HEK293 (cell line): ENCODE measurements at regions not wholly inside any gene's neighbourhood (a gene's known extent, or its start where the extent isn't known, plus 50 kb on each side); places are given as distances from the start of the nearest gene placed in this dataset.

ENCODE experiments used
- CTCF ChIA-PET: fragments of 350-600 bp; formaldehyde crosslinking; extraction: SDS; loops from one replicate; lab custom pipeline; 2021; ENCODE audit warnings: antibody characterized with exemption; lab: Yijun Ruan, JAX
- POLR2A ChIA-PET: fragments of 300-600 bp; formaldehyde crosslinking; extraction: SDS; loops from one replicate; lab custom pipeline; 2020; ENCODE audit warnings: antibody characterized with exemption, inconsistent platforms; lab: Yijun Ruan, JAX
- H3K27ac ChIP-seq: fragments of 200-500 bp; sonication (Bioruptor generic); 2 replicates; pipeline ENCODE4 v1.5.1; 2014; ENCODE audit warnings: low read depth, low read length, control low read depth, inconsistent platforms; ENCODE audit errors: extremely low read depth
- H3K36me3 ChIP-seq, 2 experiments: fragments of 200-500 bp in 1 of 2; sonication (Bioruptor generic) in 1 of 2; 1 replicate in 1 of 2; 2 replicates in 1 of 2; pipeline ENCODE4 v1.5.1; 2014 to 2017; ENCODE audit warnings: inconsistent platforms in 2 of 2, low read length in 2 of 2; ENCODE audit not compliant: control insufficient read depth in 2 of 2, insufficient read depth in 1 of 2
- H3K4me1 ChIP-seq: fragments of 200-500 bp; sonication (Bioruptor generic); 2 replicates; pipeline ENCODE4 v1.5.1; 2014; ENCODE audit warnings: mild to moderate bottlenecking, low read length, inconsistent platforms; ENCODE audit not compliant: control insufficient read depth, insufficient read depth
- H3K4me3 ChIP-seq: 2 replicates; pipeline ENCODE4 v1.5.1; 2011; ENCODE audit warnings: low read depth, mild to moderate bottlenecking, control low read depth, low read length, moderate library complexity
- H3K9me3 ChIP-seq: fragments of 200-500 bp; sonication (Bioruptor generic); 2 replicates; pipeline ENCODE4 v1.5.1; 2014; ENCODE audit warnings: low read depth, low read length, inconsistent platforms; ENCODE audit not compliant: control insufficient read depth, insufficient read depth
- FEZF1 ChIP-seq: fragments of 450-650 bp; formaldehyde crosslinking; IDR thresholded peaks from 2 replicates; pipeline ENCODE4 v1.5.1; 2016; ENCODE audit warnings: missing biosample characterization, missing genetic modification characterization
- HOXC10 ChIP-seq: sonication (generic); formaldehyde crosslinking; IDR thresholded peaks from 2 replicates; pipeline ENCODE4 v1.8.1; 2023; ENCODE audit warnings: mild to moderate bottlenecking, missing genetic modification reagents
- PRDM1 ChIP-seq: fragments of 450-650 bp; formaldehyde crosslinking; IDR thresholded peaks from 2 replicates; pipeline ENCODE4; 2016; ENCODE audit warnings: missing biosample characterization, missing genetic modification characterization
- RBAK ChIP-seq: fragments of 450-650 bp; formaldehyde crosslinking; IDR thresholded peaks from 2 replicates; pipeline ENCODE4 v1.5.1; 2016; ENCODE audit warnings: missing biosample characterization, missing genetic modification characterization
- SETDB1 ChIP-seq: IDR thresholded peaks from one replicate; pipeline ENCODE4 v1.6.1; 2017; ENCODE audit warnings: mild to moderate bottlenecking, low read length, moderate library complexity, mixed read lengths; ENCODE audit not compliant: insufficient read length
- WT1 ChIP-seq: fragments of 450-650 bp; formaldehyde crosslinking; IDR thresholded peaks from 2 replicates; pipeline ENCODE4 v1.5.1; 2016; ENCODE audit warnings: missing biosample characterization, missing genetic modification characterization
- ZFP37 ChIP-seq: fragments of 450-650 bp; formaldehyde crosslinking; IDR thresholded peaks from 2 replicates; pipeline ENCODE4 v1.5.1; 2016; ENCODE audit warnings: missing biosample characterization, missing genetic modification characterization
- ZNF138 ChIP-seq: fragments of 450-650 bp; formaldehyde crosslinking; IDR thresholded peaks from 2 replicates; pipeline ENCODE4 v1.5.1; 2016; ENCODE audit warnings: missing biosample characterization, missing genetic modification characterization, borderline replicate concordance
- ZNF140 ChIP-seq: fragments of 450-650 bp; formaldehyde crosslinking; IDR thresholded peaks from 2 replicates; pipeline ENCODE4 v1.5.1; 2016; ENCODE audit warnings: missing biosample characterization, missing genetic modification characterization
- ZNF155 ChIP-seq: fragments of 450-650 bp; formaldehyde crosslinking; IDR thresholded peaks from 2 replicates; pipeline ENCODE4 v1.5.1; 2016; ENCODE audit warnings: missing biosample characterization, missing genetic modification characterization
- ZNF184 ChIP-seq: fragments of 450-650 bp; IDR thresholded peaks from 2 replicates; pipeline ENCODE4 v1.5.1; 2018; ENCODE audit warnings: missing biosample characterization, mild to moderate bottlenecking, missing genetic modification characterization
- ZNF394 ChIP-seq: fragments of 450-650 bp; formaldehyde crosslinking; IDR thresholded peaks from 2 replicates; pipeline ENCODE4 v1.5.1; 2016; ENCODE audit warnings: missing biosample characterization, missing genetic modification characterization, mild to moderate bottlenecking, moderate library complexity, borderline replicate concordance
- ZNF501 ChIP-seq: fragments of 450-650 bp; formaldehyde crosslinking; IDR thresholded peaks from 2 replicates; pipeline ENCODE4 v1.5.1; 2016; ENCODE audit warnings: missing biosample characterization, missing genetic modification characterization
- ZNF585B ChIP-seq: fragments of 450-650 bp; formaldehyde crosslinking; IDR thresholded peaks from 2 replicates; pipeline ENCODE4 v1.5.1; 2016; ENCODE audit warnings: missing biosample characterization, missing genetic modification characterization
- ZNF768 ChIP-seq: fragments of 450-650 bp; formaldehyde crosslinking; IDR thresholded peaks from 2 replicates; pipeline ENCODE4 v1.5.1; 2018; ENCODE audit warnings: missing biosample characterization, mild to moderate bottlenecking, missing genetic modification characterization
- ZNF843 ChIP-seq: fragments of 450-650 bp; formaldehyde crosslinking; IDR thresholded peaks from 2 replicates; pipeline ENCODE4 v1.5.1; 2016; ENCODE audit warnings: missing biosample characterization, missing genetic modification characterization
- TF ChIP-seq, protein P1 (sequence below): fragments of 450-650 bp; formaldehyde crosslinking; conservative IDR thresholded peaks from 2 replicates; pipeline ENCODE4 v1.5.1; 2016; ENCODE audit warnings: low read depth, missing biosample characterization, missing genetic modification characterization
- TF ChIP-seq, protein P2 (sequence below): fragments of 450-650 bp; formaldehyde crosslinking; IDR thresholded peaks from 2 replicates; pipeline ENCODE4 v1.5.1; 2016; ENCODE audit warnings: missing biosample characterization, missing genetic modification characterization
- TF ChIP-seq, protein P3 (sequence below): fragments of 450-650 bp; formaldehyde crosslinking; IDR thresholded peaks from 2 replicates; pipeline ENCODE4 v1.5.1; 2016; ENCODE audit warnings: missing biosample characterization, missing genetic modification characterization
- TF ChIP-seq, protein P4 (sequence below): fragments of 450-650 bp; formaldehyde crosslinking; IDR thresholded peaks from 2 replicates; pipeline ENCODE4 v1.5.1; 2016; ENCODE audit warnings: missing biosample characterization, missing genetic modification characterization
- TF ChIP-seq, protein P5 (sequence below): fragments of 450-650 bp; formaldehyde crosslinking; IDR thresholded peaks from 2 replicates; pipeline ENCODE4 v1.5.1; 2016; ENCODE audit warnings: missing biosample characterization, missing genetic modification characterization, low read depth
- TF ChIP-seq, protein P6 (sequence below): fragments of 450-650 bp; formaldehyde crosslinking; IDR thresholded peaks from 2 replicates; pipeline ENCODE4 v1.5.1; 2016; ENCODE audit warnings: missing biosample characterization, missing genetic modification characterization

DNA sequence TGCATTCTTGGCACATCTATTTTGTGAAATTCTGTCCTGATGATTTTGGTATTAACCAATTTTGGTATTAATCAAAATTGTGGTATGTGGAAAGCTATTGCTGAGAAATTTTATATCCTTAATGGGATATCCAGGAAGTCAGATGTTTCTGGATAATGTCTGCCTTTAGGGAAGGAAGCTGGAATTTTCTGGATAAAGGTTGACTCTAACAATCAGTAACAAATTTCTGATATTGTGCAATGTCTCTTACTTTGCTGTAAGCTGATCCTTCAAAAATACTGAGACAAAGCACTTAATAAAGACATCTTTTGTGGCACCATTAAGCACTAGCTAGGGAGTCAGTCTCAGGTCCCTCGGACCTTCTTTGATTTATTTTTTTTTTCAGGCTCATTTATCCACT is 100.8 kb upstream of the UGP2 start:
- no peak overlapping the region for H3K27ac ChIP-seq
- no peaks in the 10 kb centered on the region for H3K9me3 ChIP-seq
- ChIA-PET POLR2A (no interaction called here), CTCF (interaction anchor here (0.9 to 1.0 kb wide), 2 partner anchors 120 to 140 kb away, joined by 3 to 4 read pairs; no protein-coding TSS in a partner anchor)
- H3K4me1 ChIP-seq, result peaks cover 20% of the 10 kb centered on the region
- TF ChIP-seq ZNF768 (tag by site-specific recombination), result no peak
- TF ChIP-seq ZNF140 (tag by site-specific recombination), result no peak
- no peak for TF ChIP-seq SETDB1
- no peak for TF ChIP-seq ZNF394 (tag by site-specific recombination)
- TF ChIP-seq, protein P1, sequence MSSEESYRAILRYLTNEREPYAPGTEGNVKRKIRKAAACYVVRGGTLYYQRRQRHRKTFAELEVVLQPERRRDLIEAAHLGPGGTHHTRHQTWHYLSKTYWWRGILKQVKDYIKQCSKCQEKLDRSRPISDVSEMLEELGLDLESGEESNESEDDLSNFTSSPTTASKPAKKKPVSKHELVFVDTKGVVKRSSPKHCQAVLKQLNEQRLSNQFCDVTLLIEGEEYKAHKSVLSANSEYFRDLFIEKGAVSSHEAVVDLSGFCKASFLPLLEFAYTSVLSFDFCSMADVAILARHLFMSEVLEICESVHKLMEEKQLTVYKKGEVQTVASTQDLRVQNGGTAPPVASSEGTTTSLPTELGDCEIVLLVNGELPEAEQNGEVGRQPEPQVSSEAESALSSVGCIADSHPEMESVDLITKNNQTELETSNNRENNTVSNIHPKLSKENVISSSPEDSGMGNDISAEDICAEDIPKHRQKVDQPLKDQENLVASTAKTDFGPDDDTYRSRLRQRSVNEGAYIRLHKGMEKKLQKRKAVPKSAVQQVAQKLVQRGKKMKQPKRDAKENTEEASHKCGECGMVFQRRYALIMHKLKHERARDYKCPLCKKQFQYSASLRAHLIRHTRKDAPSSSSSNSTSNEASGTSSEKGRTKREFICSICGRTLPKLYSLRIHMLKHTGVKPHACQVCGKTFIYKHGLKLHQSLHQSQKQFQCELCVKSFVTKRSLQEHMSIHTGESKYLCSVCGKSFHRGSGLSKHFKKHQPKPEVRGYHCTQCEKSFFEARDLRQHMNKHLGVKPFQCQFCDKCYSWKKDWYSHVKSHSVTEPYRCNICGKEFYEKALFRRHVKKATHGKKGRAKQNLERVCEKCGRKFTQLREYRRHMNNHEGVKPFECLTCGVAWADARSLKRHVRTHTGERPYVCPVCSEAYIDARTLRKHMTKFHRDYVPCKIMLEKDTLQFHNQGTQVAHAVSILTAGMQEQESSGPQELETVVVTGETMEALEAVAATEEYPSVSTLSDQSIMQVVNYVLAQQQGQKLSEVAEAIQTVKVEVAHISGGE (tag by site-specific recombination), result no peak
- TF ChIP-seq ZNF184 (tag by site-specific recombination), result no peak
- TF ChIP-seq HOXC10, result no peak
- TF ChIP-seq ZNF501 (tag by site-specific recombination), result no peak
- TF ChIP-seq ZFP37 (tag by site-specific recombination), result no peak
- TF ChIP-seq RBAK, result no peak
- TF ChIP-seq FEZF1, result no peak
- TF ChIP-seq ZNF138, result no peak
- TF ChIP-seq ZNF155 (tag by site-specific recombination), result no peak
- TF ChIP-seq, protein P2, sequence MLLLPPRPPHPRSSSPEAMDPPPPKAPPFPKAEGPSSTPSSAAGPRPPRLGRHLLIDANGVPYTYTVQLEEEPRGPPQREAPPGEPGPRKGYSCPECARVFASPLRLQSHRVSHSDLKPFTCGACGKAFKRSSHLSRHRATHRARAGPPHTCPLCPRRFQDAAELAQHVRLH (tag by site-specific recombination), result no peak
- TF ChIP-seq, protein P3, sequence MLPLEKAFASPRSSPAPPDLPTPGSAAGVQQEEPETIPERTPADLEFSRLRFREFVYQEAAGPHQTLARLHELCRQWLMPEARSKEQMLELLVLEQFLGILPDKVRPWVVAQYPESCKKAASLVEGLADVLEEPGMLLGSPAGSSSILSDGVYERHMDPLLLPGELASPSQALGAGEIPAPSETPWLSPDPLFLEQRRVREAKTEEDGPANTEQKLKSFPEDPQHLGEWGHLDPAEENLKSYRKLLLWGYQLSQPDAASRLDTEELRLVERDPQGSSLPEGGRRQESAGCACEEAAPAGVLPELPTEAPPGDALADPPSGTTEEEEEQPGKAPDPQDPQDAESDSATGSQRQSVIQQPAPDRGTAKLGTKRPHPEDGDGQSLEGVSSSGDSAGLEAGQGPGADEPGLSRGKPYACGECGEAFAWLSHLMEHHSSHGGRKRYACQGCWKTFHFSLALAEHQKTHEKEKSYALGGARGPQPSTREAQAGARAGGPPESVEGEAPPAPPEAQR, result no peak
- H3K4me3 ChIP-seq, result no peak overlapping the region
- no peaks in the 10 kb centered on the region for H3K36me3 ChIP-seq

DNA sequence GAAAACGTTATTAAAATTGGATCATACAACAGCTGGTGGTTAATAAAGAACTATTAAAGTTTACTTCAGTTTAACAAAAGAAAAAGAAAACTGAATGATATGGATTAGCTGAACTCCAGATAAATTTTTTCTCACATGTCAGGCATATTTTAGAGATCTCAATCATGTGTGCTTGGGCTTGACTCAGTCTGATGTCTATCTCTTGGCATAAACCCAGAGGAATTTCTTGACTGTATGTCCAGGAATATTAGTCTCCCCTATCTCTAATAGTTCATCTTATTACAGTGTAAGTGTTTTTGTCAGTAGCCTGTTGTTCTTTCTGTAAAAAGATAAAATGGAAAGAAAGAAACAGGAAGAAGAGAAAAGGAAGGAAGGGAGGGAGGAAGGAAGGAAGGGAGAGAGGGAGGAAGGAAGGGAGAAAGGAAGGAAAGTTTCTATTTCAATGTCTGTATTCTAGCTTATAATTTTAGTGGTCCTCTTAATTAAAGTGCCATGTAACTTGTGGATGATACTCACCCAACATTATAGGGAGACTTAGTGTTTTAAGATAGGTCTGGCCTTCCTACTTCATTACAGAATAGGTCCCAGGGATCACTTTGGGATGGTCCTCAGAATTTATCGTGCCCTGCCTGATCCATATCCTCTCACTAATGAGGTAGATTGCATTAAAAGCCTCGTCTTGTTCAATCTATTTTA is 99.7 kb upstream of the UGP2 start:
- H3K27ac ChIP-seq, result no peak overlapping the region
- peaks cover 16% of the 10 kb centered on the region for H3K4me1 ChIP-seq
- ChIA-PET CTCF (interaction anchor here (0.5 kb wide), 1 partner anchor 937 kb away, joined by 3 read pairs; no protein-coding TSS in a partner anchor), POLR2A (no interaction called here)
- H3K4me3 ChIP-seq, result no peak overlapping the region
- no peaks in the 10 kb centered on the region for H3K36me3 ChIP-seq
- H3K9me3 ChIP-seq, result no peaks in the 10 kb centered on the region
- peak; percentile 44; the same call in 1 of the 2 replicates for TF ChIP-seq PRDM1
- TF ChIP-seq, protein P4, sequence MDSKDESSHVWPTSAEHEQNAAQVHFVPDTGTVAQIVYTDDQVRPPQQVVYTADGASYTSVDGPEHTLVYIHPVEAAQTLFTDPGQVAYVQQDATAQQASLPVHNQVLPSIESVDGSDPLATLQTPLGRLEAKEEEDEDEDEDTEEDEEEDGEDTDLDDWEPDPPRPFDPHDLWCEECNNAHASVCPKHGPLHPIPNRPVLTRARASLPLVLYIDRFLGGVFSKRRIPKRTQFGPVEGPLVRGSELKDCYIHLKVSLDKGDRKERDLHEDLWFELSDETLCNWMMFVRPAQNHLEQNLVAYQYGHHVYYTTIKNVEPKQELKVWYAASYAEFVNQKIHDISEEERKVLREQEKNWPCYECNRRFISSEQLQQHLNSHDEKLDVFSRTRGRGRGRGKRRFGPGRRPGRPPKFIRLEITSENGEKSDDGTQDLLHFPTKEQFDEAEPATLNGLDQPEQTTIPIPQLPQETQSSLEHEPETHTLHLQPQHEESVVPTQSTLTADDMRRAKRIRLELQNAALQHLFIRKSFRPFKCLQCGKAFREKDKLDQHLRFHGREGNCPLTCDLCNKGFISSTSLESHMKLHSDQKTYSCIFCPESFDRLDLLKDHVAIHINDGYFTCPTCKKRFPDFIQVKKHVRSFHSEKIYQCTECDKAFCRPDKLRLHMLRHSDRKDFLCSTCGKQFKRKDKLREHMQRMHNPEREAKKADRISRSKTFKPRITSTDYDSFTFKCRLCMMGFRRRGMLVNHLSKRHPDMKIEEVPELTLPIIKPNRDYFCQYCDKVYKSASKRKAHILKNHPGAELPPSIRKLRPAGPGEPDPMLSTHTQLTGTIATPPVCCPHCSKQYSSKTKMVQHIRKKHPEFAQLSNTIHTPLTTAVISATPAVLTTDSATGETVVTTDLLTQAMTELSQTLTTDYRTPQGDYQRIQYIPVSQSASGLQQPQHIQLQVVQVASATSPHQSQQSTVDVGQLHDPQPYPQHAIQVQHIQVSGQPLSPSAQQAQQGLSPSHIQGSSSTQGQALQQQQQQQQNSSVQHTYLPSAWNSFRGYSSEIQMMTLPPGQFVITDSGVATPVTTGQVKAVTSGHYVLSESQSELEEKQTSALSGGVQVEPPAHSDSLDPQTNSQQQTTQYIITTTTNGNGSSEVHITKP, result peak; percentile 59; the same call in 1 of the 2 replicates
- TF ChIP-seq, protein P5, sequence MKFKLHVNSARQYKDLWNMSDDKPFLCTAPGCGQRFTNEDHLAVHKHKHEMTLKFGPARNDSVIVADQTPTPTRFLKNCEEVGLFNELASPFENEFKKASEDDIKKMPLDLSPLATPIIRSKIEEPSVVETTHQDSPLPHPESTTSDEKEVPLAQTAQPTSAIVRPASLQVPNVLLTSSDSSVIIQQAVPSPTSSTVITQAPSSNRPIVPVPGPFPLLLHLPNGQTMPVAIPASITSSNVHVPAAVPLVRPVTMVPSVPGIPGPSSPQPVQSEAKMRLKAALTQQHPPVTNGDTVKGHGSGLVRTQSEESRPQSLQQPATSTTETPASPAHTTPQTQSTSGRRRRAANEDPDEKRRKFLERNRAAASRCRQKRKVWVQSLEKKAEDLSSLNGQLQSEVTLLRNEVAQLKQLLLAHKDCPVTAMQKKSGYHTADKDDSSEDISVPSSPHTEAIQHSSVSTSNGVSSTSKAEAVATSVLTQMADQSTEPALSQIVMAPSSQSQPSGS, result no peak
- no peak for TF ChIP-seq WT1 (tag by site-specific recombination)
- TF ChIP-seq ZNF843, result no peak
- TF ChIP-seq, protein P6, sequence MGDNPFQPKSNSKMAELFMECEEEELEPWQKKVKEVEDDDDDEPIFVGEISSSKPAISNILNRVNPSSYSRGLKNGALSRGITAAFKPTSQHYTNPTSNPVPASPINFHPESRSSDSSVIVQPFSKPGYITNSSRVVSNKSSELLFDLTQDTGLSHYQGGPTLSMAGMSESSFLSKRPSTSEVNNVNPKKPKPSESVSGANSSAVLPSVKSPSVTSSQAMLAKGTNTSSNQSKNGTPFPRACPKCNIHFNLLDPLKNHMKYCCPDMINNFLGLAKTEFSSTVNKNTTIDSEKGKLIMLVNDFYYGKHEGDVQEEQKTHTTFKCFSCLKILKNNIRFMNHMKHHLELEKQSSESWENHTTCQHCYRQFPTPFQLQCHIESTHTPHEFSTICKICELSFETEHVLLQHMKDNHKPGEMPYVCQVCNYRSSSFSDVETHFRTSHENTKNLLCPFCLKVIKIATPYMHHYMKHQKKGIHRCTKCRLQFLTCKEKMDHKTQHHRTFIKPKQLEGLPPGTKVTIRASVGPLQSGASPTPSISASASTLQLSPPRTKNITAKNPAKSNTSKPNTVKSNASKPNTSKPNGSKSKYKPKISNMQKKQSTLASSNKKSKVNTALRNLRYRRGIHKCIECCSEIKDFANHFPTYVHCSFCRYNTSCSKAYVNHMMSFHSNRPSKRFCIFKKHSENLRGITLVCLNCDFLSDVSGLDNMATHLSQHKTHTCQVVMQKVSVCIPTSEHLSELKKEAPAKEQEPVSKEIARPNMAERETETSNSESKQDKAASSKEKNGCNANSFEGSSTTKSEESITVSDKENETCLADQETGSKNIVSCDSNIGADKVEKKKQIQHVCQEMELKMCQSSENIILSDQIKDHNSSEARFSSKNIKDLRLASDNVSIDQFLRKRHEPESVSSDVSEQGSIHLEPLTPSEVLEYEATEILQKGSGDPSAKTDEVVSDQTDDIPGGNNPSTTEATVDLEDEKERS (tag by site-specific recombination), result no peak
- no peak for TF ChIP-seq ZNF585B
